HepG2 (cell line): ENCODE measurements at regions not wholly inside any gene's neighbourhood (a gene's known extent, or its start where the extent isn't known, plus 50 kb on each side); places are given as distances from the start of the nearest gene placed in this dataset.

Experiments
- ATAC-seq: fragments of 200-7000 bp; cut with Tn5 transposase; 3 replicates; pipeline ENCODE4 v1.9.1; 2020; ENCODE audit warnings: mild to moderate bottlenecking, moderate library complexity
- BruUV-seq: library from RNA; stranded (reverse); fragments of 400-500 nt; replicated peaks from 2 replicates; lab custom pipeline; 2021; lab: Mats Ljungman, UMichigan
- CTCF ChIA-PET: fragments of 300-600 bp; formaldehyde crosslinking; extraction: SDS; loops from one replicate; lab custom pipeline; 2021; ENCODE audit warnings: low total read pairs, inconsistent platforms, low intra/inter-chr PET ratio; lab: Yijun Ruan, JAX
- POLR2A ChIA-PET: fragments of 350-600 bp; sonication (Branson Sonifier 250); formaldehyde crosslinking; loops from one replicate; lab custom pipeline; 2020; ENCODE audit warnings: antibody characterized with exemption, inconsistent platforms; lab: Yijun Ruan, JAX
- DNase-seq: peaks from one replicate; pipeline ENCODE4 v3.0.0-alpha.2; 2015; ENCODE audit warnings: low spot score
- FAIRE-seq: peaks from 3 replicates; lab custom pipeline; 2011; peaks lifted over from hg19 to GRCh38; lab: Jason Lieb, UNC
- H2AFZ ChIP-seq: one replicate; pipeline ENCODE4 v1.6.1; 2011; ENCODE audit warnings: low read length, inconsistent platforms
- H3K27ac ChIP-seq: fragments of 300-600 bp; 3 replicates; pipeline ENCODE4 v1.8.0; 2011; ENCODE audit warnings: mixed run types, mild to moderate bottlenecking, mixed read lengths, low read length, inconsistent platforms; ENCODE audit not compliant: insufficient read depth; ENCODE audit errors: extremely low read length
- H3K27me3 ChIP-seq, 2 experiments: fragments of 200-600 bp in 1 of 2; 2 replicates in 1 of 2; 3 replicates in 1 of 2; pipeline versions ENCODE4 v1.6.0 to v1.8.0; 2011; ENCODE audit warnings: low read length in 2 of 2, mild to moderate bottlenecking in 2 of 2, moderate library complexity in 2 of 2, inconsistent platforms in 1 of 2; ENCODE audit not compliant: insufficient read depth in 2 of 2, control insufficient read depth in 1 of 2
- H3K36me3 ChIP-seq, 2 experiments: fragments of 200-600 bp in 1 of 2; replicated peaks in 1 of 2; 2 replicates in 1 of 2; 3 replicates in 1 of 2; pipeline versions ENCODE4 v1.5.1 to v1.8.0; 2011; ENCODE audit warnings: low read length in 2 of 2, inconsistent platforms in 1 of 2; ENCODE audit not compliant: insufficient read depth in 2 of 2, control insufficient read depth in 1 of 2
- H3K4me1 ChIP-seq: 2 replicates; pipeline ENCODE4 v1.5.1; 2012; ENCODE audit warnings: low read length, inconsistent platforms; ENCODE audit not compliant: insufficient read depth
- H3K4me2 ChIP-seq: 2 replicates; pipeline ENCODE4 v1.6.0; 2011; ENCODE audit warnings: low read depth, low read length, inconsistent platforms
- H3K4me3 ChIP-seq, 3 experiments: fragments of 200-600 bp in 1 of 3; sonication (generic), shearing (Covaris generic) in 1 of 3; replicated peaks in 1 of 3; 2 replicates each; pipeline ENCODE4 v1.5.1; 2011 to 2016; ENCODE audit warnings: low read length in 3 of 3, inconsistent platforms in 2 of 3, low read depth in 2 of 3, mild to moderate bottlenecking in 2 of 3, control low read depth in 1 of 3, mixed read lengths in 1 of 3; ENCODE audit not compliant: insufficient read depth in 1 of 3
- H3K79me2 ChIP-seq: one replicate; pipeline ENCODE4 v1.6.1; 2011; ENCODE audit warnings: low read length, inconsistent platforms; ENCODE audit not compliant: insufficient read depth
- H3K9ac ChIP-seq: 2 replicates; pipeline ENCODE4 v1.6.0; 2011; ENCODE audit warnings: mild to moderate bottlenecking, low read depth, low read length, inconsistent platforms; ENCODE audit not compliant: insufficient read depth
- H3K9me3 ChIP-seq: 2 replicates; pipeline ENCODE4 v1.5.1; 2012; ENCODE audit warnings: mild to moderate bottlenecking, low read length
- H4K20me1 ChIP-seq: 2 replicates; pipeline ENCODE4 v1.6.0; 2011; ENCODE audit warnings: inconsistent platforms, mild to moderate bottlenecking, low read length, moderate library complexity; ENCODE audit not compliant: insufficient read depth
- HOXA5 ChIP-seq: sonication (generic); formaldehyde crosslinking; IDR thresholded peaks from 2 replicates; pipeline ENCODE4 v1.4.0; 2020; ENCODE audit warnings: missing genetic modification reagents
- KDM5A ChIP-seq: fragments of 200-600 bp; sonication (generic); IDR thresholded peaks from 2 replicates; pipeline ENCODE4 v1.7.0; 2018; ENCODE audit warnings: antibody characterized with exemption, mild to moderate bottlenecking, low read length, borderline replicate concordance
- NAIF1 ChIP-seq: sonication (generic); formaldehyde crosslinking; IDR thresholded peaks from 2 replicates; pipeline ENCODE4 v1.5.0; 2020; ENCODE audit warnings: mild to moderate bottlenecking, missing genetic modification reagents, borderline replicate concordance
- REL ChIP-seq: sonication (generic); formaldehyde crosslinking; conservative IDR thresholded peaks from 2 replicates; pipeline ENCODE4 v1.8.0; 2022; ENCODE audit warnings: mild to moderate bottlenecking, missing genetic modification reagents, moderate library complexity
- STAG1 ChIP-seq: sonication (generic); formaldehyde crosslinking; IDR thresholded peaks from 2 replicates; pipeline ENCODE4 v1.4.0; 2020; ENCODE audit warnings: missing genetic modification reagents
- THAP9 ChIP-seq: sonication (generic); formaldehyde crosslinking; IDR thresholded peaks from 2 replicates; pipeline ENCODE4; 2020; ENCODE audit warnings: missing genetic modification reagents, mild to moderate bottlenecking, borderline replicate concordance
- WGBS: methylation state at CpG from one replicate; pipeline ENCODE4 v1.1.6; 2017; ENCODE audit warnings: low lambda C conversion rate; 5-methylcytosine and 5-hydroxymethylcytosine counted together
- in situ Hi-C: cut with HindIII; loops from 2 replicates; pipeline ENCODE4 v1.10.0; 2017; ENCODE audit warnings: low pct_unique_long_range_greater_than_20kb; ENCODE audit not compliant: extremely low pct_ligation_motif_present
- intact Hi-C: fragments of 100-400 bp; cut with micrococcal nuclease; formaldehyde crosslinking; loops from one replicate; pipeline ENCODE4 v1.10.0; 2022; ENCODE audit not compliant: unreplicated experiment

DNA sequence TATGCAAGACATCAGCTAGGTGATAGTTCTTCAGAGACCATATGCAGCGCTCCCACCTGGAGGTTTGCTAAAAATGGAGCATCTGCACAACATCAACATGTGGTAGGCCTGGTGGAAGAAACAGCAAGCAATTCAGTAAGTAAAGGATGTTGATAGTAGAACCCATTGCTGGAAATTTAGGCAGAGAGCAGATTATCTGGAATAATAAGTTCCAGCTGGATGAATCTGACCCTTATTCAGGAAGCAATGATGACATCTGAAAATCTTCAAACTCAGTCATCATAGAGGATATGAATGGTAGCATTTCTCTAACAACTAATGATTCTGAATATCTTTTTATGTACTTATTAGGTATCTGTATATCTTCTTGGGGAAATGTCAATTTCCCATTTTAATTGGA is 225.2 kb upstream of the ANO3 start (continued):
- TF ChIP-seq THAP9 (CRISPR knock-in tag): no peak
- TF ChIP-seq REL (CRISPR knock-in tag): no peak
- TF ChIP-seq HOXA5: no peak

DNA sequence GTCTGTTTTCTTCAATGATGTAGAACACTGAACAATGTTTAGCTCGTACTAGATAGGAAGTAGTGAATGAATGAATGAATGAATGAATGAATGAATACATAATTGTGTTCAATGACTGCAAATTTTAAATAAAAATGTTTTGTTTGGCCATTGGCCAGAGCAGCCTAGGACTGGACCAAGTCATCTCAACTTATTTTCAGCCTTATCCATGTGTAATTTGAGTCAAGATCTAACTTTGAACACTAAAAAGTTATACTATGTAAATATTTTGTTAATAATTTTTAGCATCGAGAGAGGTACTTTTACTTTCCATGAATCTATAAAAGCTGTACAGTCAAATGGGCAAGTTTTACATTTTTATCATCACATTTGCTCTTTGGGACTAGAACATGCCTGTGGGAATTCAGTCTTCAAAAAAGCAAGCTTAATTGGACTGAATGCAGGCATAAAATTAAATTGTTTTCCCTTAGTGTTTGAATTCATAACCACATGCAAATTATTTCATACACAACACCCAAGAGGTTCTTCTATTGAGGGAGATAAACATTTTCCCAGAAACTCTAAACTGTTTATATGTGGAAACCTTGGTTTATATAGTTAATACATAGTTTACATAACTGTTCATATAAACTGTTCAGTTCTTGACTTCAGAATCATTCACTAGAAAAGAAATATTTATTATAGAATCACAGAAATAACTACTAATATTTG is 222.1 kb upstream of the ANO3 start:
- TF ChIP-seq NAIF1 (CRISPR knock-in tag) (no peak), KDM5A (no peak), STAG1 (CRISPR knock-in tag) (no peak)
- Histone ChIP-seq H3K79me2 (no peaks in the 10 kb centered on the region), H3K4me1 (no peaks in the 10 kb centered on the region), H2AFZ (no peak overlapping the region), H3K27me3 (no peaks in the 10 kb centered on the region), H3K27ac (no peak overlapping the region), H4K20me1 (no peaks in the 10 kb centered on the region), H3K9me3 (0 out of 2 replicates have a peak, but pooled peaks cover 8% of the 10 kb centered on the region), H3K4me2 (no peak overlapping the region), H3K36me3 (no peaks in the 10 kb centered on the region), H3K9ac (no peak overlapping the region), H3K4me3 (no peak overlapping the region)
- BruUV-seq: no TSS peak
- CTCF ChIA-PET: no interaction called here
- FAIRE-seq (no peak), DNase-seq (no peak), ATAC-seq (no peak)
- POLR2A ChIA-PET: no interaction called here
- in situ Hi-C loops: no loop called here
- WGBS: 2% methylated on average over 2 of the region's 2 CpGs
- intact Hi-C loops: no loop called here
